Lower leg skin (tissue), 4 donors: ENCODE measurements at regions not wholly inside any gene's neighbourhood (a gene's known extent, or its start where the extent isn't known, plus 50 kb on each side); places are given as distances from the start of the nearest gene placed in this dataset.

Experiments
- DNase-seq, 2 donors: peaks; one replicate each; pipeline ENCODE4 v3.0.0-alpha.2; 2019; ENCODE audit warnings: low spot score in 2 of 2
- H3K4me3 ChIP-seq: fragments of 200-600 bp; sonication (generic); 2 replicates; pipeline ENCODE4 v1.5.1; 2017; ENCODE audit warnings: mild to moderate bottlenecking, low read depth; ENCODE audit not compliant: poor library complexity, severe bottlenecking
- POLR2A ChIP-seq, 2 donors: fragments of 450-650 bp; IDR thresholded peaks; one replicate each; pipeline ENCODE4 v1.6.1; 2016 to 2017; ENCODE audit warnings: antibody characterized with exemption in 2 of 2, mild to moderate bottlenecking in 1 of 2, moderate library complexity in 1 of 2
- WGBS, 2 donors: methylation state at CpG; one replicate each; pipeline ENCODE4 v1.1.5; 2018; 5-methylcytosine and 5-hydroxymethylcytosine counted together
- intact Hi-C: fragments of 100-400 bp; cut with DNase I; formaldehyde crosslinking; loops from one replicate; pipeline ENCODE4 v1.15.0; 2023; ENCODE audit warnings: low total_unique reads
- TF ChIP-seq, protein P1 (sequence below), 3 donors: fragments of 450-650 bp; IDR thresholded peaks; one replicate each; pipeline ENCODE4 v1.5.1; 2016; ENCODE audit warnings: antibody characterized with exemption in 3 of 3, mild to moderate bottlenecking in 3 of 3, moderate library complexity in 2 of 3

DNA sequence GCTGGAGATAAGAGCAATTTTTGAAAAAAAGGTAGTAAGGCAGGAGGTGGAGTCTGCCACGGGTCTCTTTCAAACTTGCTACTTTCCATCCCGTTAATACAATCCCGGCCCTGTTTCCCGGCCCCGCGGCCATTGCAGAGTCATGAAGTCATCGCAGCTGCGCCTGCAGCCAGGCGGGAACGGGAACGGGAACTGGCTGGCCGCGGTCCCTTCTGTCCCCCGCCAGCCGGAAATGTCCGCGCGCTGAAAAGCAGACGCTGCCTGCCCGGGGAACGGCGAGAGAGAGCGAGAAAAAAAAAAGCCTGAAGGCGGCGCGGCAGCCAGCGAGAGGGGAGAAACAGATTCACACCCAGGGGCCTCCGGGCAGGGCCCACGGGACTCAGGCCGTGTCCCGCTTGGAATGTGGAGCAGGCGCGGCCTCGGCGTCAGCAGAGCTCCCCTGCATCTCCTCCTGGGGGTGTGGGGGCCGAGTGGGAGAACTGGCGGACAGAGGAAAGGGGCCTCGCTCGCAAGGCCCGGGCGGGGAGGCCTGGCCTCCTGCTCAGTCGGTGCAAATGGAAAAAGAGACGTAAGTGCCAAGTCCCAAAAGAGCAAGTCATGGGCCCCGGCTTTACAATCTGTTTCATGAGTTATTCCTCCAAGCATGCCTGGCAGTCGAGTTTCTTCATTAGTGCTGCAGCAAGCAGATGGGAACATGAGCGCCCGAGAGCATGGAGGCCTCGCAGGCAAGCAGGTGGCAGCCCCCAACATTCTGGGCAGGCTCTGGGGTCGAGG is 201.2 kb upstream of the GAS1 start:
- TF ChIP-seq, protein P1, sequence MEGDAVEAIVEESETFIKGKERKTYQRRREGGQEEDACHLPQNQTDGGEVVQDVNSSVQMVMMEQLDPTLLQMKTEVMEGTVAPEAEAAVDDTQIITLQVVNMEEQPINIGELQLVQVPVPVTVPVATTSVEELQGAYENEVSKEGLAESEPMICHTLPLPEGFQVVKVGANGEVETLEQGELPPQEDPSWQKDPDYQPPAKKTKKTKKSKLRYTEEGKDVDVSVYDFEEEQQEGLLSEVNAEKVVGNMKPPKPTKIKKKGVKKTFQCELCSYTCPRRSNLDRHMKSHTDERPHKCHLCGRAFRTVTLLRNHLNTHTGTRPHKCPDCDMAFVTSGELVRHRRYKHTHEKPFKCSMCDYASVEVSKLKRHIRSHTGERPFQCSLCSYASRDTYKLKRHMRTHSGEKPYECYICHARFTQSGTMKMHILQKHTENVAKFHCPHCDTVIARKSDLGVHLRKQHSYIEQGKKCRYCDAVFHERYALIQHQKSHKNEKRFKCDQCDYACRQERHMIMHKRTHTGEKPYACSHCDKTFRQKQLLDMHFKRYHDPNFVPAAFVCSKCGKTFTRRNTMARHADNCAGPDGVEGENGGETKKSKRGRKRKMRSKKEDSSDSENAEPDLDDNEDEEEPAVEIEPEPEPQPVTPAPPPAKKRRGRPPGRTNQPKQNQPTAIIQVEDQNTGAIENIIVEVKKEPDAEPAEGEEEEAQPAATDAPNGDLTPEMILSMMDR (IDR thresholded peaks at IDR 0.05): no peak
- TF ChIP-seq POLR2A (IDR thresholded peaks at IDR 0.05): no peak
- WGBS, 2 donors: 7 to 16% methylated on average over 32 to 46 of the region's 49 CpGs
- DNase-seq: peak; percentile 56 to 94
- H3K4me3 ChIP-seq: no peak overlapping the region
- intact Hi-C loops: no loop called here

- DNase-seq: no peak
- 60 to 69% methylated on average over 4 of the region's 4 CpGs for WGBS, 2 donors
- intact Hi-C loops: no loop called here
- no peak for TF ChIP-seq POLR2A (IDR thresholded peaks at IDR 0.05)
- TF ChIP-seq, protein P1 (IDR thresholded peaks at IDR 0.05): no peak
- no peak overlapping the region for H3K4me3 ChIP-seq
These were observed 202.5 kb upstream of the GAS1 start for GRCh38 chr9:87149799-87150198.

DNA sequence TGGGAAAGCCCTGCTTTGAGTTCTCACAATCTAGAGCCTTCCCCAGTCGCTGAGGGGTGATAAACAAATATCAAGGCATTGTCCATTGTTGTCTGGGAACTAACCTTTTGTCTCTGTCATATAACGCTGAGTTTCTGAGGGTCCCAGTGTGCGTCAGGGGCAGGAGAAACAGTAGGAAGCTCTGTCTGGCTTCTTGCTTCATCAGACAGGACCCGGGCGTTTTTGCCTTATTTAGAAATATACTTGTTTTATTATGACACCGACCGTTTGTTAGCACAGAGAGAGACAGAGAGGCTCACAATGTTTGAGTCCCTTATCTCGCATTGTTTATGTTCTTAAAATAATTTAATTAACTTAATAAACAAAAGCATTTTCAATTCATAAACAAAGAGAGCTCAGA is 204.9 kb upstream of the GAS1 start:
- no peak for DNase-seq
- WGBS, 2 donors: 85 to 91% methylated on average over 8 of the region's 8 CpGs
- no peak for TF ChIP-seq POLR2A (IDR thresholded peaks at IDR 0.05)
- TF ChIP-seq, protein P1 (IDR thresholded peaks at IDR 0.05): no peak
- intact Hi-C loops: no loop called here
- no peak overlapping the region for H3K4me3 ChIP-seq

DNA sequence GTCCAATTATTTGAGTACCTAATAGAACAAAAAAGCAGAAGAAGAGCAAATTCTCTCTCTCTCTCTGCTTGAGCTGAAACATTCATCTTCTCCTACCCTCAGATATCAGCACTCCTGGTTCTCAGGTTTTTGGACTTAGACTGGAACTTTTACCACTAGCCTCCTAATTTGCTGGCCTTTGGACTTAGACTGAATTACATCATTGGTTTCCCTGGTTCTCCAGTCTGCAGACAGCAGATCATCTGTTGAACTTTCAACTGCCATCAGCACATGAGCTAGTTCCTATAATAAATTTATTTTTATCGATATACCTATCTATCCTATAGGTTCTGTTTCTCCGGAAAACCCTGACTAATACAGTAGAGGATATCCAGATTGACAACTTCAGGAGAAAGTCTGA is 208.9 kb upstream of the GAS1 start:
- TF ChIP-seq, protein P1 (IDR thresholded peaks at IDR 0.05): no peak
- no peak for TF ChIP-seq POLR2A (IDR thresholded peaks at IDR 0.05)
- no peak for DNase-seq
- 95 to 96% methylated on average over 2 of the region's 2 CpGs for WGBS, 2 donors
- intact Hi-C loops: no loop called here
- no peak overlapping the region for H3K4me3 ChIP-seq

DNA sequence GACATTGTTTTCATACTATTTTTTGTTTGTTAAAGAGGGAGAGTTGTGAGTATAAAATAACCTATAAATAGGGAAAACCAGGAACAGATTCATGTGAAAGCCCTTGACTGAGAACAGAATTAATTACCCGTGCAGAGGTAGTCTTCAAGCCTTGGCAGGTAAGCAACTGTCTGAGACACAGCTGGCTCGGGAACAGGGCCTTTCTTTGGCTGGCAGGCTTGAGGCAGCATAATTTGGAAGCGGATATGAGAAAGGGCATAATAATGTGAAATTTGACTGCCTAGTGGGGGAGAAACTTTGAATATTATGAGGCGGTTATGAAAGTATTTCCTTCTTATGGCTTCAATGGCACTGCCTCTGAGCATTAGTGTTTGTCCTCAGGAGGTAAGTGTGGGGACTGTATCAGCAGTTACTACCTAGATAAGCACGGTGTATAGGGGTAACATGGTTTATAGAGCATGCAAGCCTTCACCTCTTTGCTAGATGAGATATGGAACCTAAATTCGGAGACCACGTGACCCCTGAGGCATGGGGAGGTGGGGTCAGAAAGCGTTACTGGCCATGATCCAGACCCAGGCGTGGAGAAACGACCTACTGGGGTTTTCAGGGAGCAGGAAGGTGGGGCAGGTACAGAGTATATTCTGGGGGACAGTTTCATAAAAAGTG is 210.2 kb upstream of the GAS1 start:
- TF ChIP-seq, protein P1 (IDR thresholded peaks at IDR 0.05): no peak
- no peak for TF ChIP-seq POLR2A (IDR thresholded peaks at IDR 0.05)
- WGBS, 2 donors: 42 to 47% methylated on average over 10 of the region's 10 CpGs
- no peak for DNase-seq

More for the DNA sequence above, 210.2 kb upstream of the GAS1 start:
- no peak overlapping the region for H3K4me3 ChIP-seq
- intact Hi-C loops: no loop called here
